HG02885 (cell line): ENCODE measurements at regions not wholly inside any gene's neighbourhood (a gene's known extent, or its start where the extent isn't known, plus 50 kb on each side); places are given as distances from the start of the nearest gene placed in this dataset.
A peak's percentile ranks its signal among the peaks of the same experiment; 100 is the strongest.

Source experiments
- ATAC-seq: cut with Tn5 transposase; IDR thresholded peaks from one replicate; pipeline ENCODE4 v1.9.1; 2021; ENCODE audit warnings: mild to moderate bottlenecking; ENCODE audit not compliant: unreplicated experiment, poor library complexity

DNA sequence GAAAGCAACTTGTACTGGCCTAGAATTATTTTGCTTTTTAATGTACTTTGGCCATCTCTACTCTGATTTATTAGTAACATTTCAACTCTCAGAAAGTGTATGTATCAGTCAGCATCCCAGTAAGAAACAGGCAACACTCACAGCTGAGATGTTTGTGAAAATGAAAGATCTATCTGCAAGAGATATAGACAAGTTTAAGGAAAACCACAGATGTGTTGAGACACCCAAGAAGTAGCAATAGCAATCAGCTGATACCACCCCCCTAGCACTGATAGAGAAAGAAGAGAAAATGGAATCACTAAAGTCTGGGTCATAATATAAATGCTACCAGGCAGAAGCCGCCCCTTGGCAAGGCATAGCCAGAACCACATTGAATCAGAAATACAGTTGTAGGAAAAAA lies 372.0 kb downstream of the ARAP2 start:
- ATAC-seq: no peak

DNA sequence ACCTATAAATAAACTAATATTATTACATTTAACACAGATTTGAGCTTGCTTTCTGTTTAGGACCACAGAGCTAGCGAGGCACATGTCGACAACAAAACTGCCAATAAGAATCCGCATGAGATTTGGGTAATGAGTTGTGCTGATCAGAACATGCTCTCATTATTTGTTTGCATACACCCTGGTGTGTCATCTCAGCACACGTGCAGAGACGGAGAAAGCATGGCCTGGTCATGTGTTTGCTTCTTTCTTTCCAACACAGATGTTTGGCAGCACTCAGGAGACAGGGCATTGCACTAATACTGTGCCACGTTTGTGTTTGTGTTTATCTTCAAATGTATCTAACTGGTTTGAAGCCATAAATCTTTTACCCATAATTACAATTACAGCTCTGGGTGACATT lies 364.8 kb downstream of the ARAP2 start:
- no peak for ATAC-seq

DNA sequence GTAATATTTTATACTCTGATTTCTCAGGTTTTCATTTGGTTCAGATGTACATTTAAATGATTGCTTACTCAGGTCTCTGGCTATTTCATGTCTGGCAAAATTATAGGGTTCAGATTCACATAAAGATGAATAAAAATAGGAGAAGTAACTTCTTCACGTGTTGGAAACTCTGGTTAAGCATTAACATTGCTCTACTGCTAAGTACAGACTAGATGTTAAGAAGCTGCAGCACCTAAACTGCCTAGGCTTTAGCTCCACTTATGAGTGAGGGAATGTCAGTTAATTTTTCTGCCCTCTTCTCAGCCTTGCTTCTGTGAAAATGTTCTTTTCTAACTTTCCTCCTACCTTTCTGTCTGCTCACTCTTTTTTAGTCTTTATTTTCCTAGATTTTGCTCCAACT lies 361.2 kb downstream of the ARAP2 start:
- no peak for ATAC-seq

DNA sequence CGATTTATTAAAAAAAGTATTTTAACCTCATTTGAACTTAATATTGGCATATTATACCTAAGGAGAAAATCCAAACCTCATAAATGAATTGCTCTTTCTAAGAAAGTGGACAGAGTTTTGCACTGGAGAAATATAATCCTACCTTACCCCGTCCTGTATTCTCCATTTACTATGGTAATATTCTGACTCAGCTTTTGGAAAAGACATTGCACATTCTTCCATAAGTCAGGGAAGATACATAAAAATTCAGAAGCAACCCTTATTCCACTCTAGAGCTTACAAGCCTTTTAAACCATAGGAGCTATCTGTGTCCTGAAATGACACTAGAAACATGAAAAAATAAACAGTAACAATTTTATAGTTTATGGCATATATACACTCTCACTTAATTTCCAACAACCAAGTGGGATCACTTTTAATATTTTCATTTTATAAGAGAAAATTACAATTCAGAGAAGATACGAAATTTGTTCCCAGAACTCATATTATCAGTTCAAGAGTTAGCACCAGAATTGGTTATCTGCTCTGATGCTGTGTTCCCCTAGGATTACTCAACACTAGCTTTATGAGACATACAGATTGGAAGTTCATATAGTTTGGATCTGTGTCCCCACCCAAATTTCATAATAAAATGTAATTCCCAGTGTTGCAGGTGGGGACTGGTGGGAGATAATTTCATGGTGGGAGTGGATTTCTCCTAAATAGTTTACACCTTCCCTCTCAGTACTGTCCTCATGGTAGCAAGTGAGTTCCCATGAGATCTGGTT lies 359.4 kb downstream of the ARAP2 start:
- ATAC-seq: no peak

DNA sequence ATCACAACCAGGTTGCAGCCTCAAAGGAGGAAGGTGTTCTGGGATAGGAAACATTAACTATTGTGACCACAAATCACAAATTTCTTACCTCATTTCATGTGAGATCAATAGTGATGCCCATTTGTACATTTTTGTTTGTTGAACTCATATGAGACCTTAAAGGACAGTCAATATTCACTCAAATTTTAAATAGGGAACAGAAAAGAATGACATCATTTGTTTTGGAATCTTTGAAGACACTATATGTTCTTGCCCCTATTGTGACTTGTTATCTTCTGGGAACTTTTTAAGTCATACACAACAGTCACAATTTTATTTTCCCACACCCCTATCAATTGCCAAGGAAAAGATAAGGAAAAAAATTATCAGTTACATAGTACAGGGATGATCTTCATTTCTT lies 346.5 kb downstream of the ARAP2 start:
- peak; percentile 55 for ATAC-seq

DNA sequence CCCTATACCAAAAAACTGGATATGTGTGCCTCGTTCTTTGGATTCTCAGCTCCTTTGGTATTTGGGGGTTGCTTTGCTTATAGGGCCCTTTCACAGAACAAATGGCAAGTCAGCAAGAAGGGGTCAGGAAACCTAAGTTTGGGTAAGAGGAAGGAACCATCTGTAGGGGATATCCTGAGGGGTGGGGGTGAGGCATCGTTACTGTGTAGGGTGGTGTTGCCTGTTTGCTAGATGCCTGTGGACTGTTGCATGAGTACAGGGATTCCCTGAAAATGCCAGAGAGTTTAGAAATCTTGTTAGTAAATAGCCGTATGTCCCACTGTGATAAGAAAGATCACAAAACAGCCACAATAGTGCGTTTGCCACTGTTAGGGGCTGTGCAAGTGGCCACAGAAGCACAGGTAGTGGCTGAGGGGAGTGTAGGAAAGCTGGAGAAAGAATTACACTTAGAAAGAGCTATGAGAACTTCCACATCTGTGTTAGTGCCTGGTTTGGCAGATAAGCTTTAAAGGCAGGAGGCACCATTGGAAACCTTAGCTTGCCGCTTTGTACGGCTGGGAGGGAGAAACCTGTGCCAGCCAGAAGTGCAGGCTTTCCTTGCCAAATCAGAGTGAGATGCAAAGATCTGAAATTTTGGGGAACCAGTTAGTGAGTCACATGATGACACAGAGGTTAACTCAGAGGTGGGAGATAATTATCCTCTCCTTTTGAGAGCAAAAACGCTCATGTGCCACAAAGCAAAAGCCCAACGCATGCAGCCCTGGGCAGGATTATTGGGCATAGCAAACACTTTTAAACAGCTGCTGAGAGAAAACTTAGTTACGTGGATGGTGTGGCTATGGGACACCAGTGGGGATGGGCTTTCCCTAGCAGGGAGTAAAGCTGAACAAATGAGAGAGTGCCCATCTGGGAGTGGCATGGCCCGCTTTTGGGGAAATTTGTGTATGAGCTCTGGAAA lies 343.7 kb downstream of the ARAP2 start:
- ATAC-seq: no peak

DNA sequence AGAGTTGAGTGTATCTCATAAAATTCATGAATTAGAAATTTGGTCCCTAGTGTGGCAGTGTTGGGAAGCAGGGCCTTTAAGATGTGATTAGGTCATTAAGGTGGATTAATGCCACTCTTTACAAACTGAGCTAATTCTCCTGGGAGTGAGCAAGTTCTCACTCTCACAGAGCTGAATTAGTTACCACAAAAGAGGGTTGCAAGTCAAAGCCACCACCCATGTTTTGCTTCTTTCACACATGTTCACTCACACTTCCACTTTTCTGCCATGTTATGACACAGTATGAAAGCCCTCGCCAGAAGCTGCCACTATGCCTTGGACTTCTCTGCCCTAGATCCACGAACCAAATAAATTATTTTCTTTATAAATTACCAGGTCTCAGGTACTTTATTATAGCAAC lies 332.1 kb downstream of the ARAP2 start:
- ATAC-seq: peak; percentile 97

DNA sequence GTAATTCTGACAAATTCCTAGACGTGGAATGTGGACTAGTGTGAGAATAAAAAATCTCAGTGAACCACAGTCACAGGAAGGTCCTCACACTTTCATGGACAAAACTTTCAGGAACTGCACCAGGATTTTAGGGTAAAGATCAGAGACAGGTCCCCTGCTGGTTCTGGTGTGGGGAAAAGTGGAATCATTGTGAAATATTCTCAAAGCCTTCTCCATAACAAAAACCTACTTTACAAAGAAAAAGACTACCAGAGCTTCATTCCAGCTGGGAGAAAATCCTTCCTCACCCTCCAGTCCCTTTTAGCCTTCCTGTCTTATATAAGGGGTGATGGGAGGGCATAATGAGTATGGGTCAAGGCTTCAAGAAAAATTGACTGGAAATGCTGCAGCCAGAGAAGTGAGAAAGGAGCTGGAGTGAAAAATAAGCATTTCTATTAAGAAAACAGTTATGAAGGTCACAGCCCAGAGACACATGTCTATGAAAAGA lies 325.8 kb downstream of the ARAP2 start:
- no peak for ATAC-seq

DNA sequence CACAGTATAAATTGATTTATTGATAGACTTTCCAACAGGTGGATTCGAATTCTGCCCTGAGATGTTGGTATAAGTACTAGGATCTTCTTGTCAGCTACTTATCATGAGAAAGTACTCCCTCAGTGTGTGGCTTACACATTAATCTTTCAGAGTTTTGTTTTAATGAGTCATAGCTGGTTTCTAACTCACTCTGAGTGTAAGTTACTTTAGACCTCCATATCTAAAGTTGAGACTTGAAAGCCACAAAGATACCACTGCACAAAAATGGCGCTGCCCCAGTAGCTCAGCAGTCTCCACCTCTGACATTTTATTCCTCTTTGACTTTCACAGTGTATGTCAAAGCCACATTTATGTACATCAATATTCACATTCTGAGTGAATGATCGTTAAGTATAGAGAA lies 318.5 kb downstream of the ARAP2 start:
- ATAC-seq: peak; percentile 72

DNA sequence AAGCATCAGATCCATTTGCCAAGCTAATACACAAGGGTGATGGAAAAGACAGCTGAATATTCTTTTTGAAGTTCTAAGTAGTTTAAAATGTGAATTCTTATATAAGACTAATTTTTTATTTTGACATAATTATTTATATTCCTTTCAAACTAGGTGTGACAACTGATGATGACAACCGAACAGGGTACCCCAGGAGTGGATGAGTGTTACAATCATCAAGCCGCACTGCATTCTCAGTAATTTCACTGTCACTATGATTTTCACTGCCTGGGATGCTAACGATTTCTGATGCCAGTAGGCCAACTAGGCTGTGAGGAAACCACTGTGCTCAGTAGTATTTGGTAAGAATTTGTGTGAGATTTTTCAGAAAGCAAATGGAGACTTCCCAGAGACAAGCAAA lies 317.5 kb downstream of the ARAP2 start:
- ATAC-seq: no peak

DNA sequence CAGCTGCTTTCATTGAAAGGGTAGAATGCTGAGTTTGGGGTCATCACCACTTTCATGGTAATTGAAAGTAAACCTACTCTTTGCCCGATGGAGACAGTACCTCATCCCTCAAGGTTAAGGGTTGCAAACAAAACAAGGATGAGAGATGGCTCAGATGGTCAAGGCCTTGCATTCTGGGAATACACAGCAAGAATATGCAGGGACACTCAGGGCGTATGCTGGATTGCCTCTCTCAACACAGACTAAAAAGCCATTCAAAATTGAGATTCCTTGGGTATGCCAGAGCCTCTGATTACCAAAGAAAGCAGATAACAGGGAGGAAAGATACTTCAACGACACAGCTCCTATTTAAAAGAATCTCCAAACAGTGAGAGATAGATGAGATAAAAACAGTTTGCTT lies 310.4 kb downstream of the ARAP2 start:
- ATAC-seq: no peak

DNA sequence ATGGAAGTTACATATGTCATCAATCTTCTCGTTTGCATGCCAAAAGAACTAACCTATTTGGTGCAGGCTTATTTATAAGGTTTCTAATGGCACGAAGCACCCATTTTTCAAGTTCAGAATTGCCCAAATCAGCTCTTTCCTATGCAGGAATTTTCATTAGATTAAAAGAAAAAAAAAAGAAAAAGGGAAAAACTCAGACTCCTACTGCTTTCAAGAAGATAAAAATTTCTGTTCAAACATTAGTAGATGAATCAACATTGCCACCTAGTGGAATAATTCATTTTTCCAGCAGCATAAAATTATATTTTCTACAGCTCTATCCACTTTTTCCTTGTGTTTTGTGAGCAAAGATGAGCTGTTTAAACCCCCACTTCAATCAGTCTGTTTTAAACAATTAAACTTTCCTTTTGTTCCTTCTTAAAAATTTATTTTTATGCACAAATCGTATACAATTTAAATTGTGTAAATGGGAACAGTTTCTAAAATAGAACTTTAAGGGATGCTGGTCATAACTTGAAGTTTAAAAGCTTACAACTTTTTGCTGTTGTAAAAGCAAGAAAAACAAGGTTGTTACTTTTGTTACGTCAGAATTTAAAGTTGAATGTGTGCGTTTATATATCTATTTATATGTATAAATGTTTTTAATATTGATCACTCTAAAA lies 309.9 kb downstream of the ARAP2 start:
- peak; percentile 58 for ATAC-seq

DNA sequence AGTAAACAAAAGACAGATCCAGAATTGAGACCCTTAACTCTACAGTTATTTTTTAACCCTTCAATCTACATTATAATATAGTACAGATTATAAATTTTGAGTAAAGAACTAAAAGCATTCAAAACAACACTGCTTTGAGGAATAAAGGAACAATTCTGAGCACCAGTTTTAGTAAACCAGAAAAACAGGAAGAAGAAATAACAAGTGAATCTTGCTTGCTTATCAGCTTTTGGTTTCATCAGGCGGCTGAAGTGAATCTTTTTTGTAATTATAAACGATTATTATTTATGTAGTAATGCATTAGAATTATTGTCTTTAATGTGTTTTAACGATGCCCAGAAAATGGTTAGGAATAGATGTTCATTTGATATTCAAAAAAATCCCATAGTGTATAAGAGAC lies 305.4 kb downstream of the ARAP2 start:
- ATAC-seq: no peak

DNA sequence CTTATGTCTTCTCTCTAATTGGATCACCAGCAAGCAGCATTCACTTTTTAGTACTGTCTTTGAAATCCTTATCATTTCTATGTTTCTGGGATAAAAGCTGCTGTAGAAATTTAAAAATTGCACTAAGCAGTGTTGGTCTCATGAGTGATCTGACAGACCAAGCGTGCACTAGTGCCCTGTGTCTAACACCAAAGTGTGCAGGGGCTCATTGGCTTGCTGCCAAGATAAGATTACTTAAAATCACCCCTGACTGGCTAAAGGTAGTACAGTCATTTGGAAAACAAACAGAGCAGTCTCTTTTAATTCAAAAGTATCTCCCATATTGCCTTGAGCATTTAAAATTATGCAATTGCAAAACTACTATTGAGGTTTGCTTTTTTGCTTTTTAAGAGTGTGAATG lies 304.6 kb downstream of the ARAP2 start:
- ATAC-seq: no peak

DNA sequence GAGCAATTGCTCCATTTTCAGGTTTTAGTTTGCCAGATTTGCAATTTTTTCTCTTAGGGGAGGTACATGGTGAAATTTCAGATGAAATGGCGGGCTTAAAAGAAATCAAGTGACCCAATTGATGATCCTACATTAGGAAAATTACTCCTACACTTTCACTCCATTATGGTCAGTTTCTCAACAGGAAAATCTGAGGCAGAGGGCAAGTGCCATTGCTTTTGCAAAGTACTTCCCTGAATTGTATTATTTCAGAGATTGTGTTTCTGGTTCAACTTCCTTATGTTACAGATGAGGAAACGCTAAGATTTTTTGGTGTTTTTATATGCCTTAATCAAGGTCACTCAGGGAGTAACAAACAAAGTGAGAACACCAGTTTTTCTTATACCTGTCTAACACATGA lies 302.2 kb downstream of the ARAP2 start:
- no peak for ATAC-seq

DNA sequence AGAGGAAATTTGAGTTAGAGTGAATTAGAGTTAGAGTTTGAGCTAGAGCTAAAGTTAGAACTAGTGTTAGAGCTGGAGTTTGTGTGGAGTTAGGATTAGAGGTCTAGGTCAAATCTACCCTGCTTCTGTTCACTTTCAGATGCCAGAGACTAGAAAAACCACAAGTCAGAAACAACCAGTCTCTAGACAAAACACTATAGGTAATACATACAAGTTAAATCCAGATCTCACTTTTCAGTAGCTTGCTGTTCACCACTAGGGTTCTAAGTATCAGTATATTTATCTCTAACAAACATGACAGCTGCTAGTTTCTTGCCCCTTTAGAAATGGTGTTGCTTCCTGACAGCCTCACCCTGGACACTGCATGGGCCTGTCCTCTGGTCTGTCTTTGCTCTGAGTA lies 300.7 kb downstream of the ARAP2 start:
- no peak for ATAC-seq

DNA sequence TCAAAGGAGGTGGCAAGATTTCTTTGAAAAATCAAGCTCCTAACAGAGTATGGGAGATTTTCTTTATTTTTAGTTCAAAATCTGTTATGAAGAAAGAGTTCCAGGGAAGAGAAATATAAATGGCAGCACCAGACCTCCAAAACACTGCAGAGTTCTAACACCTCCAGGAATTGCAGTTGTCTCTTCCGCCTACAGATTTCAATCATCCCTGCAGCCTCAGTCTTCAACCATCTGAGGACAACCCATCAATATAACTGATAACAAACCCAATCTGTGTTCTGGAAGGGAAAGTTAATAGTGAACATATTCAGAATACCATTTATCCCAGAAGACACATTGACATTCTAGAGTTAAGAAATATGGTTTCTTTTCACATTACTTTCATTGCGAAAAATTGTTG lies 296.1 kb downstream of the ARAP2 start:
- no peak for ATAC-seq

DNA sequence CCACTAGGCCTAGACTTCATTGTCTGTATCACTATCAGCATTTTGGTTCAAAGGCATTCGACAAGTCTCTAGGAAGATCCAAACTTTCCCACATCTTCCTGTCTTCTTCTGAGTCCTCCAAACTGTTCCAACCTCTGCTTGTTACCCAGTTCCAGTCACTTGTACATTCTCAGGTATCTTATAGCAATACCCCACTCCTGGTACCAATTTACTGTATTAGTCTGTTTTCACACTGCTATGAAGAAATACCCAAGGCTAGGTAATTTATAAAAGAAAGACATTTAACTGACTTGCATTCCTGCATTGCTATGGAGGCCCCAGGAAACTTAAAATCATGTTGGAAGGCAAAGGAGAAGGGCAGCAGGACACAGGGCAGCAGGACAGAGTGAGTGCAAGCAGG lies 293.9 kb downstream of the ARAP2 start:
- ATAC-seq: no peak

DNA sequence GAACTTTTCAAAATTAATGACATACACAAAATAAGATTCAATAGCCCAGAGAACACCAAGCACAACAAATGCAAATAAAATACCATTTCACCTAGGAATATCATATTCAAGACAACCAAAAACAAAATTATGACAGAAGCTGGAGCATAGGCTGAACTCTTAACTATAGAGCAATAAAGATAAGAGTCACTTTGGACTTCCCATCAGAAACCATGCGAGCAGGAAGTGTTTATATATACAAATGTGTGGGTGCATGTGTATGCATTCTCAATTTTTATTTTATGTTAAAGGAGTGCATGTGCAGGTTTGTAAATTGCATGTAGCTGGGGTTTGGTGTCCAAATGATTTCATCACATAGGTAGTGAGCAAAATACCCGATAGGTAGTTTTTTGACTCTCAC lies 291.6 kb downstream of the ARAP2 start:
- no peak for ATAC-seq

DNA sequence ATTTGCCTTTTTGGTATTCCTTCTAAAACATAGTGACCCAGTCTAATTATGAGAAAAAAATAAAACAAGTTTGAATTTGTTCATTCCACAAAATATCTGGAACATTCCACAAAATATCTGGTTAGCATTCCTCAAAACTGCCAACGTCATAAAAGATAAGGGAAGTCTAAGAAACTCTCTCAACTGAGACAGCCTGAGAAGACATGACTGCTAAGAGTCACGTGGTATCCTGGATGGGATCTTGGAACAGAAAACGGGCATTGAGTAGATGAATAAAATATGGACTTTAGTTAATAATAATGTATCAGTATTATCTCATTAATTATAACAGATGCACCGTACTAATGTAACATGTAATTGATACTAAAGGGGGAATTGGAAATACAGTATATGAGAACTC lies 280.9 kb downstream of the ARAP2 start:
- no peak for ATAC-seq

DNA sequence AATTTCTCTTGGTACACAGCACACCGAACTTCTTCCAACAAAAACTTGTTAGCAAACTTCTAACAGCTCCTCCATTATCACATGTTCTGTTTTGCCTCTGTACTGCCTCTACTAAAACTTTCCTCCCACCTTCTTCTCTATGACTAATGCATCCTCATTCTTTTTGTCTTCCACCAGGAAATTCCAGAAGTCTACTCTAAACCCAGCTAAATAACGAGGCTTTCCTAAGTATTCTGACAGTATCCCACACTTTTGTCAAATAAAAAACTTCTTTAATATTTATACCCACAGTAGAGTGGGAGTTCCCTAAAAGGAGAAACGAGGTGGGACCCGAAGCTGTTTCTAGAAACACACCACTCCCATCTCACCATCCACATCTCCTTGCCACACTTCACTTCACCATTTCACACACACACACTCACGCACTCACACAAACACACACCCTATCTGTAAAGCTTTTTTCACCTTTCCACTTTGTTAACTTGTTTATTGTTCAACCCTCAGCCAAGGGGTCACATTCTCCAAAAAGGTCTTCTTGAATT lies 280.3 kb downstream of the ARAP2 start:
- no peak for ATAC-seq
